RKO (cell line): ENCODE measurements at regions not wholly inside any gene's neighbourhood (a gene's known extent, or its start where the extent isn't known, plus 50 kb on each side); places are given as distances from the start of the nearest gene placed in this dataset.
"Not testable (repeated sequence)": the region's sequence is repeated elsewhere in the genome, so short reads cannot be mapped to it uniquely, and the experiment has no call there.

Experiments used
- DNase-seq: peaks from one replicate; pipeline ENCODE4 v3.0.0-alpha.2; 2016; ENCODE audit warnings: low spot score

GRCh38 chr5:103743421-103743820 lies 180.8 kb upstream of the NUDT12 start:
- no peak for DNase-seq

- DNase-seq: no peak
Measured at GRCh38 chr5:103741984-103742383, 179.4 kb upstream of the NUDT12 start.

GRCh38 chr5:103736343-103736742 lies 173.8 kb upstream of the NUDT12 start:
- DNase-seq: not testable (repeated sequence)

- no peak for DNase-seq
Measured at GRCh38 chr5:103724271-103724670, 161.7 kb upstream of the NUDT12 start.

GRCh38 chr5:103721183-103721582 lies 158.6 kb upstream of the NUDT12 start:
- DNase-seq: no peak

- DNase-seq: no peak
Measured at GRCh38 chr5:103718108-103718507, 155.5 kb upstream of the NUDT12 start.

- DNase-seq: no peak
Measured at GRCh38 chr5:103708601-103709000, 146.0 kb upstream of the NUDT12 start.

GRCh38 chr5:103706939-103707682 lies 144.5 kb upstream of the NUDT12 start:
- no peak for DNase-seq

GRCh38 chr5:103703617-103704016 lies 141.0 kb upstream of the NUDT12 start:
- no peak for DNase-seq

- DNase-seq: no peak
Measured at GRCh38 chr5:103693517-103693916, 130.9 kb upstream of the NUDT12 start.

GRCh38 chr5:103690676-103691075 lies 128.1 kb upstream of the NUDT12 start:
- DNase-seq: no peak

GRCh38 chr5:103679873-103680272 lies 117.3 kb upstream of the NUDT12 start:
- no peak for DNase-seq

GRCh38 chr5:103676198-103676597 lies 113.6 kb upstream of the NUDT12 start:
- peak; percentile 74 for DNase-seq

- DNase-seq: no peak
Measured at GRCh38 chr5:103674739-103675138, 112.2 kb upstream of the NUDT12 start.

- no peak for DNase-seq
Measured at GRCh38 chr5:103674251-103674650, 111.7 kb upstream of the NUDT12 start.

- no peak for DNase-seq
Measured at GRCh38 chr5:103669615-103670014, 107.0 kb upstream of the NUDT12 start.

GRCh38 chr5:103668281-103668680 lies 105.7 kb upstream of the NUDT12 start:
- no peak for DNase-seq

GRCh38 chr5:103667068-103667467 lies 104.5 kb upstream of the NUDT12 start:
- peak; percentile 65 for DNase-seq

- no peak for DNase-seq
Measured at GRCh38 chr5:103657301-103657700, 94.7 kb upstream of the NUDT12 start.

- DNase-seq: no peak
Measured at GRCh38 chr5:103648086-103648485, 85.5 kb upstream of the NUDT12 start.

- no peak for DNase-seq
Measured at GRCh38 chr5:103646698-103647614, 84.4 kb upstream of the NUDT12 start.

- no peak for DNase-seq
Measured at GRCh38 chr5:103645816-103646215, 83.2 kb upstream of the NUDT12 start.

GRCh38 chr5:103638979-103639378 lies 76.4 kb upstream of the NUDT12 start:
- no peak for DNase-seq
